Stimulated activated CD4-positive, alpha-beta T cell treated with anti-CD3 and anti-CD28 coated beads, Interleukin-4, amount 100 ng/mL, for 24 hours (primary cell): ENCODE measurements at regions not wholly inside any gene's neighbourhood (a gene's known extent, or its start where the extent isn't known, plus 50 kb on each side); places are given as distances from the start of the nearest gene placed in this dataset.

Experiments used
- DNase-seq: peaks from one replicate; pipeline ENCODE4 v3.0.0-alpha.2; 2020

DNA sequence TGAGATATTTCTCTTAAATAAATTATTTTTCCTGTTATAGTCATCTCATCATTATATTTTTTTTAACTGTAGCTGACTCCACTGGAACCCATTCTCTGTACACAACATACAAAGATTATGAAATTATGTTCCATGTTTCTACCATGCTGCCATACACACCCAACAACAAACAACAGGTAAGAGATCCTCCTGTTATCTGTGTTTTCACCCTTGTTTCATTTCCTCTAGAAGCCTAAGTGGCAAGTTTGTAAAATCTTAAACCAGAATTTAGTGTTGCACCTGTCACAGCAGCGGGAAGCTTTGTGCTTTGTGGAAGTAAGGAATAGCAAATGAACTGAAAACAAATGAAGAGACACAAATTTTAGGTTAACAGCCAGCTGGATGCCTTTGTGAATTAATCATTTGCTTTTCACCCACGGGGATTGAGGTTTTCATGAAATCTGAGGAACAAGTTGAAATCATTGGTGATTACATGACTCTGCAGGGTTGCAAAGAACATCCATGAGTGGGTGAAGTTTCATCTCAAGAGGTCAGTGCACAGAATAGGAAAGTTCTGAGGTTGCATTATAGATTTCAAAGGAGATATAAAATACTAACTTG lies 273.9 kb upstream of the RGS6 start:
- DNase-seq = no peak

DNA sequence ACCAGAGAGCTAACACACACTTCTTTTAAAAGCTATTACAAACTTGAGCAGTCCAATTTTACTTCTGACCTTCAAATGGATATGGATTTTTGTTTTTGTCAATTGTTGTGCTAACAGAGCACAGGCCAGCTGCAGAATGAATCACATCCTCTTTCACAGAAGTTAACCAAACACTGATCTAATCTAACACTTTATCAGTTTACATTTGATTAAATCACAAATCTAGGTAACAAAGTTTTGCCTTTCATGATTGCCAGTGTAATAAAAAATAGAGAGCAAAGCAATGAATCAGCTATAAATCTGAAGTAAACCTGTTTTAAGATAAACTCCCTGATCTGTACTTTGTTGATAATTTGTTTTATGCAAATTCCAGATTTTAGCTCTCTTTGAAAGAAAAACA lies 273.1 kb upstream of the RGS6 start:
- no peak for DNase-seq

DNA sequence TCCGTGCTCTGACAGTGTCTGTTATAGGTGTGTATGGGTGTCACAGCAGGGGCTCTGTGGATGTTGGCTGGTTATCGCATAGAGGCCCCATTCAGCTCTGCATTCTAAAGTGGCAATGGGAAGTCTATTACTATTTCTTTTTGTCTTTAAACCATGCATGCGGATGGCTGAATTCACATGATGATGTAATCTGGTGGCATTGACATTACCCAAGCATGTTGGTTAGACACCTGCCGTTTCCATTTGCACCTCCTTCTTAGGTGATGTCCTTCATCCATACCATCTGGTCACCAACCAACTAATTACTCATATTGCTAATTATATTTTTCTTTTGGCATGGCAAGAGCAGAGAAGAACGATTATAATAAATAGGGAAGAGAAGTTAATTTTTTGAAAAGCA lies 270.8 kb upstream of the RGS6 start:
- no peak for DNase-seq

DNA sequence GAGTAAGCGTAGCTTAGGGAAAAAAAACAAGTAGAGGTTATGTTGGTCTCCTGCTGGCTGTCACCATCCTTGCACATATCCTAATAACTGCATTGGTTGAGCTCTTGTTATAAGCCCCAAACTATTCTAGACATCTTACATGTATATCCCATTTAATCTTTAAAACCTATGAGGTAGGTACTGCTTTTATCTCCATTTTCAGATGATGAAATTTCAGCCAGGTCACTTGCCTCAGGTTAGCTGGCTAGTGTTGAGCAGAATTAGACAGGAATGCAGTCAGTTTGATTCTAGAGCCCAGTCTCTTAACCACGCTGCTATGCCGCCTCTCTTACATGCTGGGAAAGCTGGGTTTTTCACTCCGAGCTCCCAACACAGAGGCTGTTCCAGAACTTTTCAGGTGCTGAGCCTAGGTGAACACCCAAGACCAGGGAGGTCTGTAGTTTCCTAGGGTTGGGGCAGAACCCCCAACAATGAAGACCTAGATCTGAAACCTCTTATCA lies 269.9 kb upstream of the RGS6 start:
- no peak for DNase-seq

DNA sequence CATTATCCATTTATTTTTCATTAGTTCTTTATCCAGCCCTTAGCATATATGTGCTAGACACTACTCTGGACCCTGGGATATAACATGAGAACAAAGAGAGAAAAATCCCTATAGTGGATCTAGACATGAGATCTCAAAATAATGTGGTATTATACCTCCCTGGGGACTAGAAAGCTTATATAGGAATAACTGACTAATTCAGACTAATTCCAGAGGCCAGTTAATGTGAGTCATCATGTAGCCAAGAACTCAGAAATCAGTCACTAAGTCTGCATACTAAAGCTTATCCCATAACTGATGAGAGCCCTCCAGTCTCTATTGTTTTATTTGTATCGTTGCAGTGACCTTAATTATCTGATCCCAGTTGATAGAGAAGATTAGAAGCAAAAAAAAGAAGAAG lies 267.1 kb upstream of the RGS6 start:
- no peak for DNase-seq

DNA sequence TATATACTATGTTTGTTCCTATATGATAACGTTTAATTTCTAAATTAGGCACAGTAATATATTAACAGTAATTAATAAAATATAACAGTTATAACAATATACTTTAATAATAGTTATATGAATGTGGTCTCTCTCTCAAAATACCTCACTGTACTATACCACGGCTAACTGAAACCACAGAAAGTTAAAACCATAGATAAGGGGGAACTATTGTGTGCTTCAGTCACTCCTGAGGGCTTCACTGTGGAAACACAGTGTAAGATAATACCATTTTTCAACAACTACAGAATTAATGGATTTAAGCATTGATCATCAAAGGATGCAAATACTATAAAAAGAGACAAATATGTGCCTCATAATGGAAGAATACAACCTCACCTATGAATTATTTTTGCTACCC lies 266.4 kb upstream of the RGS6 start:
- no peak for DNase-seq

DNA sequence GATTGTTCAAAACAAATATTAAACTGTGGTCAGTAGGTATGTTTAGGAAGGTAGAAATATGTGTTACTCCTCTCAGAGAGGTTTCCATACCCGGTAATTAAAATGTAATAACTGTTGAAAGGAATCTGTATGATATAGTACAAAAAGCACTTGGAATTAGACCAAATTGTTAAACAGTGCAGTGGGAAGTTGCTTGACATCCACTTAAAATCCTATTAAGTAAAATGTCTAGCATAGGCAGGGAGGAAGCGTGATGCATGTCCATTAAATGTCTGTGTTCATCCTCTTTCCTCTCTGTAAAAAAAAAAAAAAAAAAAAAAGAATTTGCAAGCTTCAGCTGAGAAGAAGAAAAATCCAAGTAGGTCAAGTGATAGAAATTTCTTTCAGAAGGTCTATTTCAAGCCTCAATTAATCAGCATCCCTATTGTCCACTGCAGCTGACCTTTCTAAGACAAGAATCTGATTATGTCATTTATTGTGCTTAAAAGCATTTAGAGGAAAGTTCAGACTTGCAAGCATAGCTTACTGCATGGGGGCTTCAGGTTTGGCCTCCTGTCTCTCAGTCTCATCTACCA lies 265.6 kb upstream of the RGS6 start:
- no peak for DNase-seq

DNA sequence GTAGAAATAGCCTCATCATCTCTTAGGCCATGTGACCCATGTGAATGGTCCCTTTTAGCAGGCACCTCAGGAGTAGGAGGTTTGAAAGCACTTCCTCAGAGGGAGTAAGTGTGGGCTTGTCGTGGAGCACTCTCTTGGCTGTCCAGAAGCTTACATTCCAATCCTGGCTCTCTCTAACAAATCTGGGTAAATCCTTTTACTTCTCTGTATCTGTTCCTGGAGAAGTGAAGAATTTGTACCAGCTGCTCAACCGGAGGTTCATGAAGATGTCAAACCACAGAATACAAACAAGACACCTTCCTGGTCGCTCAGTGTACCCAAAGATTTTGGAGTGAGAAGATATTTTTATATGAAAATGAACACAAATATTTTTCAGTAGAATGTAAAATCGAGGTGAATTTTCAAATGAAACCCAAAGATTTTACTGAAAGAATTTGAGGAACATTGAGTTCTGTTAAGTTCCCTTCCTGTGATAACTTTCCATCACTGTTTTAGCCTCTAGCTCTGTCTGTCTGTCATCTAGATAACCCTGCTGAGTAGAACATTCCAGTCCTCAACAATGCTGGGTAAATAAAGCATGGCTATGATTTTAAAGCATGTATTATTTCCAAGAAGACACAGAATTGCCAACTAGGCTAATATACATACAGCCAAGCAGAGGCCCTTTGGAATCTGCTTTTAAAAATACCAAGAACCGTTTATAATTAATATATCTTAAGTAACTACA lies 263.9 kb upstream of the RGS6 start:
- no peak for DNase-seq

DNA sequence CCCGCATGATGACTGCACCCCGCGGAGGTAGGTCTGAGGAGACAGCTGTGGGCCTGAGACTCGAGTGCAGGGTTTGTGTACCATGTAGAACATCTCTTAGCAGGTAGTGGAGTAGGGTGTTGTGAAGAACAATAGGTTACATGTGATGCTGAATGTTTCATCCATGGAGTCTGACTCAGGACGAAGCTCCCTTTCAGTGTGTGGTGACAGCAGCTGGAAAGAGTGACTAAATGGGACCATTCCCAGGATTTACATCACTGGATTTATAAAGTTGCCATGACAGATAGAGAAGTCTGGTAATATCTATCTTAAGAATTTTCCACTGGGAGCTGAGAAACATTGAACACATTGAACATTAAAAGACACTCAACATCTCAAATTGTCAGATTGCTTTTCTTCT lies 259.6 kb upstream of the RGS6 start:
- DNase-seq = no peak

DNA sequence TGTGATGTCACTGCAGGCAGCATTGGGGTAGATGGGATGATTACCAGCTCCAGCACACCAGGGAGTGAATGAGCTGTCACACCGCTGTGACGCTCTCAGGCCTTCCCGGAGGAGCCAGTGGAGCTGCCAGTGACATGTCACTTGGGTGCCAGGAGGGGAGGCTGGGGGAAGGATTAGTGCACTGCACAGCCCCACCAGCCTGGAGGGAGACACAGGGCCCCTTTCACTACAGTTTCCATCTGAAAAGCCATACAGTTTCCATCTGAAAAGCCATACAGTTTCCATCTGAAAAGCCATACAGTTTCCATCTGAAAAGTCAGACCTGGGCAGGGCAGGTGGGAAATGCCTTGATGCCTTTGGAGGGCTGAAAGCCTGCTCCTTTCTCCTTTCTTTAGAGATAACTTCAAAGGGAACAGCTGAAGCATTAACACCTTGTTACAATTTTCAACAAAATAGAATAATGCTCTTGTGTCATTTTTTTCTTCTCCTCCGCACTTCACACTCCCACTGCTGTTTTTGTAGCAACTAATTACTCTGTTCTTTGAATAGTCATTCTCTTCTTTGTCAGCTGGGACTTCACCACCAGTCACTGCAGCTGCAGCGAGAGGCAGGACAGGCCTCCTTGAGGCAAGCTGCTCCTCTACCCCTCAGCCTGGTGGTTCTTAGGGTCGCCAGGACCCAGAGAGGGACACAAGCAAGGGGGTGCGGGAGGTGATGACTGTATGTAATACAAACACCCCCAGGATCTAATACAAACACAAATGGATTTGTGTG lies 256.9 kb upstream of the RGS6 start:
- DNase-seq = no peak

DNA sequence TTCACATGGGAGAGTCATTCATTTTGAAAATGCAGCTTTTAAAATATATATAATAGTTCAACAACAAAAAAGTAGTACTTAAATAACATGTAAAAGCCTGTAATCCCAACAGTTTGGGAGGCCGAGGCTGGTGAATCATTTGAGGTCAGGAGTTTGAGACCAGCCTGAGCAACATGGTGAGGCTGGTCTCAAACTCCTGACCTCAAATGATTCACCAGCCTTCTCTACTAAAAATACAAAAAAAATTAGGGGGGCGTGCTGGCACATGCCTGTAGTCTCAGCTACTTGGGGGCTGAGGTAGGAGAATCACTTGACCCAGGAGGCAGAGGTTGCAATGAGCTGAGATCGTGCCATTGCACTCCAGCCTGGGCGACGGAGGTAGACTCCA lies 256.3 kb upstream of the RGS6 start:
- DNase-seq = no peak

DNA sequence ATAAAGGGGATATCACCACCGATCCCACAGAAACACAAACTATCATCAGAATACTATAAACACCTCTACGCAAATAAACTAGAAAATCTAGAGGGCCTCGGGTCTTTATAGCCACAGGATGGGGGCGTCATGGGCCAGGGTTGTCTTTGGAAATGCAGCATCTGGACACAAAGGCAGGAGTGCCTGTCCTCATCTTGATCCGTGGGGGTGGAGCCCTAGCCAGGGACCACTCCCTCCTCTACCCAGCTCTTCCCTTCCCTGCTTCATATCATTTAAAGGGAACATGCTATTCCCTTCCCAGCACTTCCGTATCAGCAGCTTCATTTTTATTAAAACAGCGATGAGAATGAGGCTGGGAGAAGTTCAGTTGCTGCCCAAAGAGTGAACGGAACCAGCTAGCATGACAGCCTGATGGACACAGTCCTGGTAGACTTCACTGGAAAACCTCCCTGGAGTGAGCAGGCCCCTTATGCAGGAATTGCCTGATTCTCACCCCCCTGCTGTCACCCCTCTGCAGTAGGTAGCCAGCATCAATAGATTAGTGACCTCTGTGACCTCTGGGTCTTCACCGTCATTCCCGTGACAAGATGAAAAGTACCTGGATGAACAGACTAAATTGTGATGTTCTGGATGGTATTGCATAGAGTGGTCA lies 251.4 kb upstream of the RGS6 start:
- no peak for DNase-seq

DNA sequence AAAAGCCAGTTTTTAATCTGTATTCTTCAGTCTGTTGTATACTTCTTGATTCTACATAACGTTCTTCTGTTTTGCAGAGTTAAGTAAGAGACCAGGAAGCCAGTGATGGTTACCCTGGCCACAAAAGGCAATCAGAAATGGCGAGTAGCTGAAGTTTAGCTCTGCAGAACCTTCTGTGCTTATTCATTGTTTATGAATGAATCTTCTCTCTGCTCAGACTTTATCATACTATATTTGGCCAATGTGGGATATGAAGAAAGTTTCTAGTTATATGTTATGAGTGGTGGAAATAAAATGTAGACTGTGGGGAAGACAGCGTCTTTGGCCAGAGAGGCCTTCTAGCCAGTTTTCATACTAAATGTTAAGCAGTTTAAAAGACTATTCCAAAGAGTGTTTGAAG lies 249.9 kb upstream of the RGS6 start:
- no peak for DNase-seq

DNA sequence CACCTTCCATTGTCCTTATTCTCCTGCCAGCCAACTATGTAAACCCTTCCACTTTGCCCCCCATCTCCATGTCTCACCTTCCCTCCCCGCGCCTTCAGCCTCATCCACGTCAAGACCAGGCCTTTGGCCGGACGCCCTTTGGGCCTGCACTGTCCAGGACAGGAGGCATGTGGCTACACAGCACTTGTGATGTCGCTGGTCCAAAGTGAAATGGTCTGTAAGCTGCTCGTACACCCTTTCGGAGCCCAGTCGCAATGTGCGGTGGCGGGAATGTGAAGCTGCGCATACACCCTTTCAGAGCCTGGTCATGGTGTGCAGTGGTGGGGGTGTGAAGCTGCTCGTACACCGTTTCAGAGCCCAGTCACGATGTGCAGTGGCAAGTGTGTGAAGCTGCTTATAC lies 247.9 kb upstream of the RGS6 start:
- no peak for DNase-seq

DNA sequence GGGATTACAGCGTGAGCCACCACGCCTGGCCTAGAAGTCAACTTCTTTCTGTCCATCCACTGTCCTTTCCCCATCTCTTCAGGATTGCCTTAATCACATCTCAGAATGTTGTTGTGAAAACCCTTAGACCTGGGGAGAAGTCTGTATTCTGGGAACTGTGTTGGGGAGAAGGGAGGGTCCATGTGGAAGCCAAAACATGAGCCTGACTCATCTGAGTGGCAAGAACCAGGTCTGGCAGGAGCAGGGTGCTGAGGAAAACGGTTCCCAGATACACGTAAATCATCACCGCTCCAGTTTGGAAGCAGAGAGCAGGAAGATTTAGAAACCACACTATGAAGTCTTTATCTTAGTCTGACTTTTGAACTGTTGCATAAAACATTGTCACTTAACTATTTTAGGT lies 245.6 kb upstream of the RGS6 start:
- no peak for DNase-seq

DNA sequence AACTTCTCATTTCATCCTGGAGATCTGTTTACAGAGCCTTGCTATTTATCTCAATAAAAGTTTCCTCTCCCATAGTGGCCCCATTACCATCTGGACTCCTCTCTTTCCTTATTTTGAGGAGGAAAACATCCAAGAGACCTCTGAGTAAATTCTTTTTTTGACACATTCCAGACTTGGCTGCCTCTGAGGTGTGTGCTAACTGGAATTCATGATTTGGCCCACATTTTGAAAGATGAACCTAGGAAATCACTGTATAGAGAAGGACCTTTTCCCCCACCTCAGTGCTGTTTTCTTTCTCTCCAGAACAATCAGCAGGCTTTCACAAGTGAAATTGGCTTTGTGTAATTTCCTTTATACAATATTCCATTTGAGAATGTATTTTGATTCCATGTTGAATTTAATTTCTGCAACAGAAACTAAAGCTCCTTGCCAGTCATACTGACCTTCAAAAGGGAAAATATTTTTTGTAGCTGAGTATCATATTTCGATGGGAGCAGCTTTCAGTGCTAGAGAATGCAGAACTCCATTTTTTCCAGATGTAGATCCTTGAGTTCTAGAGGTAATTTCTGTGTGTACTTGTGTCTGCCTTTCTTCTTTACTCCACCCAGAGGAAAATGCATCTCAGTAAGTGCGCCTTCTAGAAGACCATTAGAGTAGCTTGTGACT lies 244.9 kb upstream of the RGS6 start:
- no peak for DNase-seq

DNA sequence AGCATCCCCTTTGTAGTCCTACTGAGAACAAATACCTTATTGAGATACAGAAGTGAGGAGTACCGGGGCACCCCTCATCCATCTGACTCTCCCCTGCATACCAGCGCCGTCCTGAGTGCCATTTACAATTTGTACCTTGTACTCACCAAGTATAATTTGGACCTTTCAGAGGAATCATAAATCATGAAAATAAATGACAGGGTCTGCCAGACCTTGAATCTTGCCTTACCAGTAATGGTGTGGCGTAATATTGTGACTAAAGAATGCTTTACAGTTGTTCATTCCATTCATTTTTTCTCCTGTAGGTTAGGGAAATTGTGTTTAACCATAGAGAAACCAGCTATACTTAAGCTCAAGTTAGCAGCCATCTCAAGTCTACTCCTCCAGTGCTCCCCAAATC lies 243.7 kb upstream of the RGS6 start:
- DNase-seq = no peak

DNA sequence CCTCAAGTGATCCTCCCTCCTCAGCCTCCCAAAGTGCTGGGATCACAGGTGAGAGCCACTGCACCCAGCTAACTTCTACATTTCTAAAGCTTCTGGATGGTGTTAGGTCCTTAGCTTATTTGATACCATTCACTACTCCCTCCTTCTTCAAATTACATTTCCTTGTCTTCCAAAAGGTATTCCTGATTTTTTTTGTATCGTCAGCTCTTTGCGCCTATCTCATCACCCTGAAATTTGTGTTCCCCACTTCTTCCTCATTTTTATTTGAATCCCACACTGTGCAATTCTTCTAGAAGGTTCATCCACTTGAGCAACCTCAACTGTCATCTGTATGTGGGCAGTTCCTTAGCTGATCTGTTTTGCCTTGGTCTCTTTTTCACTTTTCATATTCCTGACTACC lies 241.8 kb upstream of the RGS6 start:
- no peak for DNase-seq

DNA sequence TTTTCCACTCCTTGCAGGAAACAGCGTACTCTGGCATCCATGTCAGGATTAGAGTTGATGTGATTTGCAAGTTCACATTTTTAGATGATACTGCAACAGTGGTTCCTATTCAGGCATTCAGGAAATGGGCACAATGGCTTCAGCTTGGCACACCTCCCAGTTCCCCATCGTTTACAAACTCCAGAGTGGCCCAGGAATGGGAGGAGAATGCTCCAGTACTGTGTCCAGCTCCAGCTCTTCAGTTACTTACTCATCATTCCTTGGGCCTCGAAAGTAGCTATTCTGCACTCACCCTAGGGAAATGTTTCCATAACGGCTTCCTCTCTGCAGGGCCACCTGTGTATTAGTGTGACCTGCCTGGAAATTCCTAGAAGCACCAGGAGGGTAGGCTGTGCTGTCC lies 239.7 kb upstream of the RGS6 start:
- no peak for DNase-seq

DNA sequence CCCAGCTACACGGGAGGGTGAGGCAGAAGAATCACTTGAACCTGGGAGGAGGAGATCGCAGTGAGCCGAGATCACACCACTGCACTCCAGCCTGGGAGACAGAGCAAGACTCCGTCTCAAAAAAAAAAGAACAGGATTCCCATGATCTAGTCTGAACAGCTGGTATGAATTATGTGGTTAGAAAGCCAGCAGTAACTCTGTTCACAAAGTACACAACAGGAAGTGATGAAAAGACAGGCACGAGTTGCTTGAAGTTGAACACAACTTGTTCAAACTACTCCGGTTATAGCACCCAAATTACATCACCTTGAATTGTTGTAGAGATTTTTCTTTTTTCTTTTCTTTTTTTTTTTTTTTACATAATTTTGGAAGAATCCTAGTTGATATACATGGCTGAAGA lies 238.8 kb upstream of the RGS6 start:
- no peak for DNase-seq

DNA sequence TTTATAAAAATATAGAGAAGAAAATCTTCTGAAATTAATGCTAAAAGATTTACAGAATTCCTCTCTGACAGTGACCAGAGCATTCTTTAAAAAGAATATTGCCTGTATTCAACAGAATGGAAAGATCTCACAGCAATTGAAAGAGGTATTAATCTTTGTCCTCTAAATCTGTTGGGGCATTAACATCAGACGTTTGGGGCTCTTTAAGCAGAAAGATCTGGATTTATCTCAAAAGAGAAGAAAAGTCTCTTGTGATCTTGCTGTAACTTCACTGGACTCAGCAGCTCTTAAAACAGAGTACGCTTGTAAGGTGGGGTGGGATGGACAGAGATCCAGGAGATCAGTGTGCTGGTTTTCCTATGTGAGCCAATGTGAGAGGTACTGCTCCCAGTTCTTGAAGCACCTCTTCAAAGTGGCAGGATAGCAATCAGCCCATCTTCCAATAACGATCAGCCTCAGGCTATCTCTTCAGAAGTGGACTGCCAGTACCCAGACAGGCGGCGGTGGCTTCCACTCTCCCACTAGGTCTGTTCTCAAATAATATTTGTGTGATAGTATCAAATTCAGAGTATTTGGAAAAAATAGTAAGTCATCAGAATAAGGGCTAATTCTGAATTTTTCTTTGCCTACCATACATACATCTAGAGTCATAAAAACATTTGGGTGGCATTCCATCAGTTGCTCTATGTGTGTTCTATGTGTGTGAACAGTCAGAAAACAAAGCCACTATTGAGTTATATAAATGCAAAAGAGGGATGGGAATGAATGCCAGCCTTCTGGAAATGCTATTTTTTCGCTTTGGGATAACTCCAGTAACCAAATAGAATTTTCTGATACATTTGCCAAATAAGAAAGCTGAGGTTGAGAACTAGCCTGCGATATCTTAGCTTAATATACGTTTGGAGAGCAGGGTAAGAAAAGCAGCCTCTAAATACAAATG lies 237.4 kb upstream of the RGS6 start:
- no peak for DNase-seq
